ENCODE measurements at regions not wholly inside any gene's neighbourhood (a gene's known extent, or its start where the extent isn't known, plus 50 kb on each side); places are given as distances from the start of the nearest gene placed in this dataset.
A peak's percentile ranks its signal among the peaks of the same experiment; 100 is the strongest.

GRCh38 chr1:168782559-168783116 lies 53.6 kb upstream of the DPT start:
- no peak for DNase-seq

- no peak for DNase-seq
Observed at GRCh38 chr1:168783458-168784210, 54.6 kb upstream of the DPT start.

GRCh38 chr1:168786476-168787330 lies 57.7 kb upstream of the DPT start:
- no peak for DNase-seq

GRCh38 chr1:168788258-168788657 lies 59.3 kb upstream of the DPT start:
- DNase-seq, result no peak

- DNase-seq, result no peak
Observed at GRCh38 chr1:168789501-168789900, 60.5 kb upstream of the DPT start.

GRCh38 chr1:168792142-168792541 lies 63.1 kb upstream of the DPT start:
- DNase-seq, result no peak

GRCh38 chr1:168792592-168793125 lies 63.7 kb upstream of the DPT start:
- DNase-seq, result no peak

- DNase-seq, result no peak
Observed at GRCh38 chr1:168794057-168794456, 65.1 kb upstream of the DPT start.

- DNase-seq, result no peak
Observed at GRCh38 chr1:168795681-168796080, 66.7 kb upstream of the DPT start.

GRCh38 chr1:168799927-168800605 lies 71.1 kb upstream of the DPT start:
- DNase-seq, result no peak

- DNase-seq, result no peak
Observed at GRCh38 chr1:168801032-168801745, 72.2 kb upstream of the DPT start.

- DNase-seq, result no peak
Observed at GRCh38 chr1:168803806-168804510, 75.0 kb upstream of the DPT start.

- DNase-seq, result no peak
Observed at GRCh38 chr1:168806952-168807351, 77.9 kb upstream of the DPT start.

GRCh38 chr1:168811176-168811575 lies 82.2 kb upstream of the DPT start:
- no peak for DNase-seq

GRCh38 chr1:168819668-168820067 lies 90.7 kb upstream of the DPT start:
- no peak for DNase-seq

GRCh38 chr1:168821434-168821833 lies 92.4 kb upstream of the DPT start:
- no peak for DNase-seq

GRCh38 chr1:168822911-168823310 lies 93.9 kb upstream of the DPT start:
- no peak for DNase-seq

- no peak for DNase-seq
Observed at GRCh38 chr1:168823988-168824387, 95.0 kb upstream of the DPT start.

- DNase-seq, result peak in 1 of 2 donors; percentile 2
Observed at GRCh38 chr1:168824418-168825065, 95.5 kb upstream of the DPT start.

- no peak for DNase-seq
Observed at GRCh38 chr1:168825129-168825528, 96.1 kb upstream of the DPT start.

GRCh38 chr1:168825820-168826219 lies 96.8 kb upstream of the DPT start:
- no peak for DNase-seq
